C4-2B (cell line): ENCODE measurements at regions not wholly inside any gene's neighbourhood (a gene's known extent, or its start where the extent isn't known, plus 50 kb on each side); places are given as distances from the start of the nearest gene placed in this dataset.

Experiments
- CTCF ChIP-seq: fragments of 450-650 bp; conservative IDR thresholded peaks from 2 replicates; pipeline ENCODE4 v1.5.1; 2017; ENCODE audit warnings: mild to moderate bottlenecking
- ZFX ChIP-seq: fragments of 450-650 bp; IDR thresholded peaks from 2 replicates; pipeline ENCODE4 v1.6.1; 2017

DNA sequence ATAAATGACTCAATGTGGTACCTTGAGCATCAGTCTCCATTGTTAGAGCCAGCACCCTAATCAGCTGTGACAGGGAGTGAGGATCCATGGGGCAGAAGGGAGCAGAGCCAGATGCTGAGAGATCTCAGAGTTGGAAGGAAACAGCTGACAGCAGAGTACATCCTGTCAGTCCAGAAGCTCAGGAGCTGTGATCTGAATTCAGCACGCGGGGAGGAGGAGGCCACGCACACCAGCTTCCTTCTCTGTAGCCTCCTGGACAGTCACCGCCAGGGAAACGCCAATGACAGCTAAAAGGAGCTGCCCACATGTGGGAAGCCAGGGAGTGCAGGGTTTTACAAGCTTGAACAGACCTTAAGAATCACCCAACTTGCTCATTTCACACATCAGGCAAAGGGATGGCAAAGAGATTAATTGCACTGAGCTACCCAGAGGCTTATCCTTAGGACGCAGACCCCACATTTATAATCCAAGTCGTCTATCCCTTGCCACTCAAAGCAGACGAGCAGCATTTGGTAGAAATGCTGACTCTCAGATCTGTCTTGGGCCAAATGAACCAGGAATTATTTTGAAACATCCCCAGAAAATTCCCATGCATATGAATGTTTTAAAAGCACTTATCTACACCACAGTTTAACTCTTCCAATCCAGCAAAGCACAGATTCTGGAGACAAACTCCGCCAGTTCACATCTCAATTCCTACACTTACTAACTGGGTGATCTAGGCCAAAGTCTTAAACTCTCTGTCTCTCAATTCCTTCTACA lies 322.6 kb upstream of the TMTC1 start:
- no peak for TF ChIP-seq CTCF
- no peak for TF ChIP-seq ZFX
